ENCODE measurements at regions not wholly inside any gene's neighbourhood (a gene's known extent, or its start where the extent isn't known, plus 50 kb on each side); places are given as distances from the start of the nearest gene placed in this dataset.

GRCh38 chr2:104432401-104432800, 421.5 kb upstream of the POU3F3 start:
- no peak for DNase-seq (ENCODE audit: extremely low read depth, low read depth)
- H3K4me3 ChIP-seq (replicated peaks; ENCODE audit: low read depth, low read length): no peak overlapping the region
- no peak for TF ChIP-seq CTCF (IDR thresholded peaks at IDR 0.05; ENCODE audit: low read depth, low read length, missing control alignments)

- TF ChIP-seq CTCF (IDR thresholded peaks at IDR 0.05; ENCODE audit: low read depth, low read length, missing control alignments): no peak
- H3K4me3 ChIP-seq (replicated peaks; ENCODE audit: low read depth, low read length): no peak overlapping the region
- DNase-seq (ENCODE audit: extremely low read depth, low read depth): no peak
Measured at GRCh38 chr2:104432991-104433390, 420.9 kb upstream of the POU3F3 start.

- no peak for TF ChIP-seq CTCF (IDR thresholded peaks at IDR 0.05; ENCODE audit: low read depth, low read length, missing control alignments)
- H3K4me3 ChIP-seq (replicated peaks; ENCODE audit: low read depth, low read length): no peak overlapping the region
- DNase-seq (ENCODE audit: extremely low read depth, low read depth): no peak
Measured at GRCh38 chr2:104433657-104434056, 420.3 kb upstream of the POU3F3 start.

- no peak for TF ChIP-seq CTCF (IDR thresholded peaks at IDR 0.05; ENCODE audit: low read depth, low read length, missing control alignments)
- no peak for DNase-seq (ENCODE audit: extremely low read depth, low read depth)
- H3K4me3 ChIP-seq (replicated peaks; ENCODE audit: low read depth, low read length): no peak overlapping the region
Measured at GRCh38 chr2:104434318-104434792, 419.6 kb upstream of the POU3F3 start.

- no peak for DNase-seq (ENCODE audit: extremely low read depth, low read depth)
- TF ChIP-seq CTCF (IDR thresholded peaks at IDR 0.05; ENCODE audit: low read depth, low read length, missing control alignments): no peak
- no peak overlapping the region for H3K4me3 ChIP-seq (replicated peaks; ENCODE audit: low read depth, low read length)
Measured at GRCh38 chr2:104434966-104435365, 418.9 kb upstream of the POU3F3 start.

GRCh38 chr2:104438481-104438880, 415.4 kb upstream of the POU3F3 start:
- H3K4me3 ChIP-seq (replicated peaks; ENCODE audit: low read depth, low read length): no peak overlapping the region
- TF ChIP-seq CTCF (IDR thresholded peaks at IDR 0.05; ENCODE audit: low read depth, low read length, missing control alignments): no peak
- no peak for DNase-seq (ENCODE audit: extremely low read depth, low read depth)

GRCh38 chr2:104443145-104443544, 410.8 kb upstream of the POU3F3 start:
- no peak overlapping the region for H3K4me3 ChIP-seq (replicated peaks; ENCODE audit: low read depth, low read length)
- DNase-seq (ENCODE audit: extremely low read depth, low read depth): no peak
- no peak for TF ChIP-seq CTCF (IDR thresholded peaks at IDR 0.05; ENCODE audit: low read depth, low read length, missing control alignments)

Data from HFF-Myc (cell line).